NCI-H2196 treated with DMSO at 0.1 percent for 48 hours (cell line): ENCODE measurements at regions not wholly inside any gene's neighbourhood (a gene's known extent, or its start where the extent isn't known, plus 50 kb on each side); places are given as distances from the start of the nearest gene placed in this dataset.
"Not testable (repeated sequence)": the region's sequence is repeated elsewhere in the genome, so short reads cannot be mapped to it uniquely, and the experiment has no call there.

Experiments used
- DNase-seq: peaks from one replicate; lab custom pipeline; 2025; ENCODE audit not compliant: unreplicated experiment; lab: John Stamatoyannopoulos, UW

DNA sequence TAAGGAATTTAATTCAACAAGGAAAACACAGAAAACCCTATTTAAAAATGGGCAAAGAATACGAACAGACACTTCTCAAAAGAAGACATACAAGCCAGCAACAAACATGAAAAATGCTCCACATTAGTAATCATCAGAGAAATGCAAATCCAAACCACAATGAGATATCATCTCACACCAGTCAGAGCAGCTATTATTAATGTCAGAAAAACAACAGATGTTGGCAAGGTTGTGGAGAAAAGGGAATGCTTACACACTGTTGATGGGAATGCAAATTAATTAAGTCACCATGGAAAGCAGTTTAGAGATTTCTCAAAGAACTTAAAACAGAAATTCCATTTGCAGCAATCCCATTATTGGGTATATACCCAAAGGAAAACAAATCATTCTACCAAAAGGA, 55.2 kb downstream of the GCC1 start:
- no peak for DNase-seq

DNA sequence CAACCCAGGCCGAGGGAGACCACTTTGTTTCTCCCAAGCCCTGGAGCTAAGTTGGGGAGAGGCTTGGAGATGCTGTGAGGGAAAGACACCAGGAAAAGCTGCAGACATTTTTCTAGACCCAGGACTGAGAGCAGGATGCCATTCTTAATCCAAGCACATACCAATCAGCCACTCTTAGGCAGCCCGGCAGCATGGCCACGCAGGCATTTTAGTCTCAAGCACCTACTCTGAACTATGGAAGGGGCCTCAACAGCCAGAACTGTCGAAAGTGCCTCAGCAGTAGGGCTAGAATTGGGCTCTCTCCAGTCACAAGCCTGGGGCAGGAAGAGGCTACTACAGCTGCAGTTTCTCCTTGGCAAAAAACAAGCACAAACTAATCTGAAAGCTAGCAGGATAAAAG, 57.8 kb downstream of the GCC1 start:
- no peak for DNase-seq

DNA sequence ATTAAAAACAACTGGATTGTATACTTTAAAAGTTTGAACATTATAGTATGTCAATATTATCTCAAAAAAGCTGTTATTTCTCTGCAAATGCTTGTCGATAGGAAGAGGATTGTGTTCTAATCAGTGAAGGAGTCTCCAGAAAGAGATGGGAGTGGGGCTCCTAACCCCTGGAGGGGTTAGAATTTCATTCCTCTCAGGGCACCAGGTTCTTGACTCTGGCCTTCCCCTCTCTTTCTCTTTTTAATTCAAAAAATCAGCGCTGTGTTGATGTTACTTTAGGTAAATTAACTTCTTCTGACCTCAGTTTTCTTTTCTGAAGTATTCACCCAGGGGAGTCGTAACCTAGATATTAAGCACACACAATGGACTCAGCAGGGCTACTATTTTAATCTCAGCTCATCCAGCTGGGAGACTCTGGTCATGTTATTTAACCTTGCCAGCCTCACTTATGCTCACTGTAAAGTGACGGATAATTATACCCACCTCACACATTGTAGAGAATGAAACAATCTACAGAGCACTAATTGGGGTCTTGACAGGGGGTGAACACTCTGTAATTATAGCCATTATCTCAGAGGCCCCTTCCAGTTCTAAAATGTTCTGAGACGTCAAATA, 59.4 kb downstream of the GCC1 start:
- no peak for DNase-seq

DNA sequence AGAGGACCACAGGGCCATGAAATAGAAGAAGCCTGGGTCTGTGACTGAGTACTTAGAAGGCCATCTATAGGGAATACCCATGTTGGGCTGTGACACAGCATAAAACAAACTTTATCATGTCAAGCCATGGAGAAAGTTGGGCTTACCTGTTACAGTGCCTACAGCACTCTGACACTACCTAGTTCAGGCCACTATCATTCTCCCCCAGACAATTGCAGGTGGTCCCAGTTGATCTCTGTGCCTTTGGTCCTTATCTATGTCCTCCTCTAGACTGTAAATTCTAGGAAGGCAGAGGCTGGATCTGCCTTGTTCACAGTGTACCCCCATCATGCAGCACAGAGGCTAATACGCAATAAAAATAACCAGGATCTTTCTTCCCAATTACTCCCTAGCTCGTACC, 69.1 kb downstream of the GCC1 start:
- DNase-seq = no peak

DNA sequence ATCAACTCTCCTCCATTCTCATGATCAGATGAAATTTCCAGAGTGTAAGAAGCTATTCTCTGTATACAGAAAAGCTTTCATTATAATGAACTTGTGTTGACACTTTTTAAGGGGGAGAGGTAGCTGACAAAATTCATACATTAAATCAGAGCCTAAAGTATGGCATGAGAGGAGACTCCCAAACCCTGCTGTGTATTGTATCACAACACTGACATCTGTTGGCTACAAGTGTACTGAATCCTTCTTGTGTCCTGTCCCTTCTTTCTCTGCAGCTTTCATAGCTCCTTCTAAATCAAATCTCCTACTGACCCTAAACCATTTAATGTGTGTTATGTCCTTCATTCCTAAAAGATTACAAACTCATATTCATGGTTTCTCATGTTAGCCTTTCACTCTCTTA, 70.9 kb downstream of the GCC1 start:
- DNase-seq = peak; percentile 35

DNA sequence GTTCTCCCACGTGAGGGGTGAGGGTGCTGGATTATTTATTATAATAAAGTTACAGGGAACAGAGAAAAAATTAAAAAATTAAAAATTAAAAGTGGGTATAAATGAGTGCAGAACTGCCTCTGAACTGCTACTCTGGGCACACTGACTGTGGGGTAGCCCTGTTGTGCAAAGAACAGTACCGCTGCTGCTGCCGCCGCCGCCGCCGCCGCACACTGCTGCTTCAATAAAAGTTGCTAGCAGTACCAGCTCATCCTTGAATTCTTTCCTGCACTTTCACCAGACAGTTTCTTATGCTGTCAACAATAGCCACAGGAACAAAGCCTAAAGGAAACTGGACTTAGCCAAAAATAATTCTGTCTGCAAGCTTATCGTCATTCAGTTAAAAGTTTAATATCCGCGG, 72.1 kb downstream of the GCC1 start:
- DNase-seq = no peak

DNA sequence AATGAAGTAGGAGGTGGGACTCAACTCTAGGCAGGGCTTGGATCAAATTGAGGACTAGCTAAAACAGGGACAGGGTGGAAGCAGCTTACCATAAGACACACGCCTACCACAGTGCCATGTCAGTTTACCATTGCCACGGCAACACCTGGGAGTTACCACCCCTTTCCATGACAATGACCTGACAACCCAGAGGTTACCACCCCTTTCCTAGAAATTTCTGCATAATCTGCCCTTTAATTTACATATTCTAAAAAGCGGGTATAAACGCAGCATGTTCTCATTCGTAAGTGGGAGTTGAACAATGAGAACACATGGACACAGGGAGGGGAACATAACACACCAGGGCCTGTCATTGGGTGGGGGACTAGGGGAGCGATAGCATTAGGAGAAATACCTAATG, 72.7 kb downstream of the GCC1 start:
- no peak for DNase-seq

DNA sequence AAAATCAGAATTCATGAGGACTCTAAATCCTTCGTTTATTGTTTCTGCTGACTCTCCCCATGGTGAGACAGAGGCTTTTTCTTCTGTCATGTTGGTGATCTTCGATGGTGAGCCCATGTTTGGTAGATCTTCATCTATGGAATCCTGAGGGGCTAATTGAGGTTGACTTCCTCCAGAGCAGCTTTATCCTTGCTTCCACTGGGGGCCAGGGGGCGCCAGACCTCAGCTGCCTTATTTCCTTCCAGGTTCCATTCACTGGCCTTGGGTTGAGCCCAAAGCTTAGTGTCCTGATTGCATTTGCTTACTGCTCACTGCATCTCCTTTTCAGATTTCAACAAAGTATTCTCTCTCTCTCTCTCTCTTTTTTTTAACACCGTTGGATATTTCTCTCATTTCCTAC, 80.7 kb downstream of the GCC1 start:
- no peak for DNase-seq

DNA sequence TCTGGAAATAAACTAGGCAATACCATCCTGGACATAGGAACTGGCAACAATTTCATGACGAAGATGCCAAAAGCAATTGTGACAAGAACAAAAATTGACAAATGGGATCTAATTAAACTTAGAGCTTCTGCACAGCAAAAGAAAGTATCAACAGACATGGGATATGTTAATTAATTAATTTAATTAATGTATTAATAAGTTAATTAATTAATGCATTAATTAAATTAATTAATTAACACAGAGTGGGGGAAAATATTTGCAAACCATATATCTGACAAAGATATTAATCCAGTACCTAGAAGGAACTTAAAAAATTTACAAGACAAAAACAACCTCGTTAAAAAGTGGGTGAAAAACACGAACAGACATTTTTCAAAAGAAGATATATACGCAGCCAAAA, 83.6 kb downstream of the GCC1 start:
- no peak for DNase-seq

DNA sequence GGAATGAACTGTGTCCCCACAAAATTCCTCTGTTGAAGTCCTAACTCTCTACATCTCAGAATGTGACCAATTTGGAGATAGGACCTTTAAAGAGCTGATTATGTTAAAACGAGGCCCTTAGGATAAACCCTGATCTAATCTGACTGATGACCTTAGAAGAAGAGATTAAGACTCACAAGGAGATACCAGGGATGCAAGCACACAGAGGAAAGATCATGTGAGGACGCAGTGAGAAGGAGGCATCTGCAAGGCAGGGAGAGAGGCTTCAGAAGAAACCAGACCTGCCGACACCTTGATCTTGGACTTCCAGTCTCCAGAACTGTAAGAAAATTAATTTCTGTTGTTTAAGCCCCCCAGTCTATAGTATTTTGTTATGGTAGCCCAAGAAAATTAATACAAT, 94.9 kb upstream of the ZNF800 start:
- no peak for DNase-seq

DNA sequence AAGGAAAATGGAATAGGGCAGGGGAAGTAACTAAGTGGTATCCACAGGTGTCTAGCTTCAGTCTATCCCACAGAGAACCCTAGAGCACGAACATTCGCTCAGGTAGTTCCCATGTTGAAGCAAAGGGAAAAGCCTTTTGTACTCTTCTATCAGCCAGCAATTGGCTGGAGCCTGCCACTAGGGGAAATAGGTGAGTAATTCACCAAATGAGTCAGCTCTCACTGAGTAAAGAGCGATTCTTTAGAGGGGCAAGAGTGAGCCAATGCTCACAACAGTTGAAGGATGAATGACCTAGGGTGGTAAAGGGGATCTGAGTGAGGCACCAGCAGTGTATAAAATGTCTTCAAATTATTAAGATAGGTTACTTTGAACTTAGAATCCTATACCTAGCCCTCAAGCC, 94.1 kb upstream of the ZNF800 start:
- DNase-seq = no peak

DNA sequence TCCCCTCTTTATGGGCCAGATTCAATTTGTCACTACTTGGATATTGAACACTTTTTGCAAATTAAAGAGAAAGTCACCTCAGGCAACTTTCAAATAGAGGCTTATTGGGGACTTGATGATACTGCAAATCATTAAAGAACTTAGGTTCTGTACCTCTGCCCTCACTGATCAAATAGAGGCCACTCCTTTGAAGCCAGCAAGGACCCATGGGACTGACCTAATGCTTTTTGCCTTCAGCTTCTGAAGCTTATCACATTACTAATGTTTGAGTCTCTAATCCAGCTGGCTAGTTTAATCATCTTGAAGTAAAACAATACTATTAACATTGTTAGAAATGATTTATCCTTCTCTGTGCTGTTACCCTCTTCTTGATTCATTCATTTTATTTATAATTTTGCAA, 93.0 kb upstream of the ZNF800 start:
- DNase-seq = no peak

DNA sequence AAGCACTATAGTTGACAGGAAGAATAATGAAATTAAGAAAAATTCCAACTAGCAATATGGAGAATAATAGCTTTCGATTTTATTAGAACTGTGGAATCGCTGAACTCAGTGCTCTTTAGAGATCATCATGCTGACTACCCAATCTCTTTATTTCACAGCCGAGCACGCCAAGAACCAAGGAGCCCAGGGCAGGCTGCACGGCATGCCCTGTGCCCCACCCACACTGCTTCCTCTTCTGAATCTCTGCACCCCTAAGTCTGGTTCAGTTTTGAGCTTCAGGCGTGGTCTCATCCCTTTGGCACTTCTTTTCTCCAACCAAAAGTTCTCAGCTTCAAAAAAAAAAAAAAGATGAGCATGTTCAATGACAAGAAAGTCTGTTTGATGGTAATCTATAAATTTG, 92.4 kb upstream of the ZNF800 start:
- no peak for DNase-seq

DNA sequence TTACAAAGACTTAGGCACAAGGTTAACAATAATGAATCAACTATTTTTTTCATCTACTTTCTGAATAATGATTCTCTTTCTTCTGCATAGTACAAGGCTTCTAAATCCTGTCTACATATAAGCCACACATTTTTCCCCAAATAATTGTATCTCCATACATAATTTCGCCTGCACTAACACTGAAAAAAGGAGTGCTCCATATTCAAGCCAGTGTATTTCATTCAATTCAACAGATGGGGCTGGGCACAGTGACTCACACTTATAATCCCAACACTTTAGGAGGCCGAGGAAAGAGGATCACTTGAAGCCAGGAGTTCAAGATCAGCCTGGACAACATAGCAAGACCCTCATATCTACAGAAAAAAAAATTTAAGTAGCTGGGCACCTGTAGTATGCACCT, 86.0 kb upstream of the ZNF800 start:
- DNase-seq = no peak

DNA sequence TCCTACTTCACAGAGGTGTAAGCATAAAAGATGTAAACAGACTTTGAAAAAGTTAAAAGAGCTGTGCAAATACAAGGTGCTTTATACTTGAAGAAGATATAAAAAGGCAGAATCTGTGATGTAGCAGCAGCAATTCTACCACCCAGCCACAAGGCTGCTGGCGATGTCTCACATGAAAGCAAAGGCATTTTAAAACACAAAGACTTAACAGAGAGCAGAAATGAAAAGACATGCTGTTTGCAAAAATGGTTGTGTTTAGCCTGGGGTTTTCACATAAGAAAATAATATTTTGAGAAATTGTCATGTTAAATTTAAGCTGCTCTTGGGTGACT, 85.5 kb upstream of the ZNF800 start:
- no peak for DNase-seq

DNA sequence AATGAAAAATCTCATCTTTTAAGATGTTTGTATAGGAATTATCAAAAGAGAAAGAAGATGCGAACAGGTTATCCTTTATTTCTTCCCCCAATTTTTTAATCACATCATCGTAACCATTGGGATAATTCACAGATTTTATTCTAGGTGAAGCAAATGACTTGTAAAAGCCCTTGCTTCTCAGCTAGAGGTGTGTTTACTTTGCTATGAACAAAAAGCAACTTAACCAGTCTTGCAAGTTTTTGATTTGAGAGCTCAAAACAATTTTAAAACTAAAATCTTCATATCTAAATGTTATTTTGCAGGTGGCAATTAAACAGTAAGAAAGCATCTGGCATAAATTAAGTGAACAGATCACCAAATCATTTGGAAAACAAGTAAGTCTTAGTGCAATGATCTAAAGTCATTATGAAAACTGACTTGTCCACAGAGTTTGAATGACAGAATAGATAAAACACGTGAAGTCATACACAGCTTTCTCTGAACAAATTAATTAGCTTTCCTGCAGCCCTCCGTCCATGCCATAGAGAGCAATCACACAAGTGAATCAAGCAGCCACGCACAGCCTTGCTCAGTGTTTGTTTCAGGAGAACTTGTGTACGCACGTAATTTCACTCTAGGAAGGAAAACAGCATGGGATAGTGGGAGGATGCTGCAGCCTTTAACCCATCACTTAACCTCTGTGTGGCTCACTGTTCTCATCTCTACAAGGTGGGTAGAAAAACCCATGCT, 85.0 kb upstream of the ZNF800 start:
- DNase-seq = no peak

DNA sequence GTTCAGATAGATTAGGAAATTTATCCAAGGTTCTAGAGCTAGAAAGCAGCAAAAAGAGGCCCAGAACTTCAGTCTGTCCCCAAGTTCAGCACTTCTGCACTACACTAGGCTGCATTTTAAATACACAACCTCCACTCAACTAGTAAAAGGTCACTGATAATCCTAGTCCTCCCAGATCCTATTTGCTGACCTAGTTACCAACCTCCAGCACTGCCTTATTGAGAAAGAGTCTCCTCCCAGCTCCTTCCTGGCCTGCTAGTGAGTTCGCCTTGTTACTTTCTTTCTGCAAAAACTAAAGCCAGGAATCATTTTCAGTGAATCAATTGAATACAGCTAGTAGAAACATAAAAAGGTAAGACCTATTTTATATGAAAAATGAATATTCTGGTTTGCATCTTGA, 84.1 kb upstream of the ZNF800 start:
- no peak for DNase-seq

DNA sequence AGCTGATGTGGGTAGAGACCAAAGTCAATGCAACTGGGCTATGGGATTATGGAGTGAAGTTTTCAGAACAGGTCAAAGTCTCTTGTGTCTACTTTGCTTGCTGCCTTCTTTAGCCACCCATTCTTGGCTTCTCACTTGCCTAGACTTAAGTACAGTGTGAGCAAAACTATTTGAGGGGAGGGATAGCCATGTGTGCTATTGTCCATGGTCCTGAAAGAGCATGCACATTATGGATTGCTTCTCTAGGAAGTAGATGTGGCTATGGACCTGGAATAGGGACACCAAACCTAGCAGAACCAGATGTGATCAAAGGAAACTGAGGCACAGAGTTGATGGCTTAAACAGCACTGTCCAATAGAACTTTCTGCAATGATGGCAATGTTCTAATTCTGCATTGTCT, 81.9 kb upstream of the ZNF800 start:
- DNase-seq = no peak

DNA sequence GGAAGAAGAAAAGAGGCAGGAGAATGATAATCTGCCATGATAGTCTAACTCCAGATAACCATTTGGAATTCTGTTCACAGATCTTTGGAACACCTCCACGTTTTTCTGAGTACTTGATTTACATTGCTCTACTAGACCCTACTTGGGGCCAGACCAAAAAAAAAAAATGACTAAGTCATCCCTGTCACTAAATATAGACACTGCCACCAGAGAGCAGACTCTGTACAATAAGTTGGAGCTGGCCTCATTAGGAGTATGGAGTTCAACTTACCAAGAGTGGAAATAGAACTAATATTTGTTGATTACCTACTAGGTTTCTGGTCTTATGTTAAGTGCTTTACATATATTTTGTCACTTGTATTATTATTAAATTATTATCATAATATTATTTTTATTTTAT, 80.9 kb upstream of the ZNF800 start:
- DNase-seq = no peak

DNA sequence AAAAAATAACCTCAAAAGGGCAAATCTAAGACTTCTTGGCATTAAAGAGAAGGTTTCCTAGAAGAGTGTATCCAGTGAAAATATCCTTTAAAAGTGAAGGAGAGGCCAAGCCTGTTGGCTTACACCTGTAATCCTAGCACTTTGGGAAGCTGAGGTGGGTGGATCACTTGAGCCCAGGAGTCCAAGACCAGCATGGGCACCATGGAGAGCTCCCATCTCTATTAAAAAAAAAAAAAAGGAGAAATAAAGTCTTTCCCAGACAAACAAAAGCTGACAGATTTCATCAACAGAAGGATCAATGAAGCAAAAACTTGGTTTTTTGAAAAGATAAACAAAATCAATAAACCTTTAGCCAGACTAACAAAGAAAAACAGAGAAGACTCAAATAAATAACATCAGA, 67.6 kb upstream of the ZNF800 start:
- DNase-seq = no peak

DNA sequence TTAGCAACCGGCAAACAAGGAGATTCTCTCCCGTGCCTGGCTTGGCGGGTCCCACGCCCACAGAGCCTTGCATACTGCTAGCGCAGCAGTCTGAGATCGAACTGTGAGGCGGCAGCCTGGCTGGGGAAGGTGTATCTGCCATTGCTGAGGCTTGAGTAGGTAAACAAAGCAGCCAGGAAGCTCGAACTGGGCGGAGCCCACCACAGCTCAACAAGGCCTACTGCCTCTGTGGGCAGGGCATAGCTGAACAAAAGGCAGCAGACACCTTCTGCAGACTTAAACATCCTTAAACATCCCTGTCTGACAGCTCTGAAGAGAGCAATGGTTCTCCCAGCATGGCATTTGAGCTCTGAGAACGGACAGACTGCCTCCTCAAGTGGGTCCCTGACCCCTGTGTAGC, 58.8 kb upstream of the ZNF800 start:
- not testable (repeated sequence) for DNase-seq

DNA sequence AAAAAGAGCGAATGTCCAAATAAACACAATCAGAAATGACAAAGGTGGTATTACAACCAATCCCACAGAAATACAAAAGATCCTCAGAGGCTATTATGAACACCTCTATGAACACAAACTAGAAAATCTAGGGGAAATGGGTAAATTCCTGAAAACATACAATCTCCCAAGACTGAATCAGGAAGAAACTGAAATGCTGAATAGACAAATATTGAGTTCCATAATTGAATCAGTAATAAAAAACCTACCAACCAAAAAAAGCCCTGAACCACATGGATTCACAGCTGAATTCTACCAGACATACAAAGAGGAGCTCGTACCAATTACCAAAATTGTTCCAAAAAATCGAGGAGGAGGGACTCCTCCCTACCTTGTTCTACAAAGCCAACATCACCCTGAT, 56.1 kb upstream of the ZNF800 start:
- no peak for DNase-seq

DNA sequence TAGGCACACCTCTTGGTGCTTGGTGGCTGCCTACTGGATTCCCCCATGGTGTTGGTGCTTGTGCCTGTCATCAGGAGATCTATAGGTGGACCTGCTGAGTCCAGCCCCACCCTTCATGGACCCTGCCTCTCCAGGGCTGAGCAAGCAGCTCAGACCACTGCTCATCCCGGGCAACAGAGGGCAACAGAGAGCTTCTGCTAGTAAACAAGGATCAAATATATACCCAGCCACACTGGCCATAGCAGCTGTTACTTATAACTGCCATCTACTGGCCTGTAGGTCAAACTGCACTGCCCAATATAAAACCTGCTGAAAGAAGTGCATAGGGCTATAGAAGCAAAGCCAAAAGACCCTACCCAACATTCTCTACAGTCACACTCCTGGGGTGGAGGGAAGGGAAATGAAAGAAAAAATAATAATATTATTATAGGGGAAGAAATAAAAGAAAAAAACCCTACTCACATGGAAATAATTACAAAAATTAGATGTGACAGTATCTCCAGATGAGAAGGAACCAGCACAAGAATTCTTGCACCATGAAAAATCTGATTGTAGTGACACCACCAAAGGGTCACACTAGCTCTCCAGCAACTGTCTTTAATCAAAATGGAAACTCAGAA, 54.9 kb upstream of the ZNF800 start:
- DNase-seq = no peak
